Brain pericyte (primary cell): ENCODE measurements at regions not wholly inside any gene's neighbourhood (a gene's known extent, or its start where the extent isn't known, plus 50 kb on each side); places are given as distances from the start of the nearest gene placed in this dataset.

Experiments used
- DNase-seq: peaks from one replicate; pipeline ENCODE4 v3.0.0-alpha.2; 2012; ENCODE audit warnings: low read depth, low spot score

GRCh38 chr1:218677026-218677425, 331.9 kb downstream of the TGFB2 start:
- DNase-seq: no peak

- no peak for DNase-seq
Observed at GRCh38 chr1:218679391-218679790, 334.3 kb downstream of the TGFB2 start.

DNA sequence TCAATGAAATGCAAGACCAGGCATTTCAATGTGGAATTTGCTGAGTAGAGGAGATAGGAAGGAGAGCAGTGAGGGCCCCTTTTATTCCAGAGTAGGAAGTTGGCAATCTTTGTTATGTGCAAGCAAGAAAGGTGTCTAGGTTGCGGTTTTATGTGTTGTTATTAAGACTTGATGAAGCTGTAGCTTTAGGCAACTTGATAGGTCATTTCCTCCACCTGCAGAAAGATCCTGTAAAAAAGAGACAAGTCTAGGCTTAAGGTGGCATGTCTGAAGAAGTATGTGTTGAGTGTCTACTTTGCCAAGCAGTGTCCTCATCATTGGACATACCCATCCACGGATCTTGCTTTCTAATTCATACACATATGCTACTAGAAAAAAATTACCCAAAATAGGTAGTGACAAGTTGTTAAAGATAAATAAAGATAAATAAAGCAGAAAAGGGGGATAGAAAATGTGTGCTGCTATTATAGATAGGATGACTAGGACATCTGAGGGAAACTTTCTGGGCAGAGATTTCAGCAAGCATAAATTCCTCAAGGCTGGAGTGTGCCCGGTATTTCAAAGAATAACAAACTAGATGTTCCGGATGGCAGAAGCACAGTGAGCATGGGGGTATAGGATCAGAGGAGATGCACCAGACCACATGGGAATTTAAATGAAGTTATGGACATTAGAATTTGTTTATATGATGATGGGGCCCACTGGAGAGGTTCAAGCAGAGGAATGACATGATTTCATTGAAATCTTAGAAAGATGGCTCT, 335.0 kb downstream of the TGFB2 start:
- no peak for DNase-seq

GRCh38 chr1:218683242-218683641, 338.1 kb downstream of the TGFB2 start:
- DNase-seq: no peak

- no peak for DNase-seq
Observed at GRCh38 chr1:218686258-218686657, 341.1 kb downstream of the TGFB2 start.

GRCh38 chr1:218686761-218687160, 341.6 kb downstream of the TGFB2 start:
- no peak for DNase-seq

DNA sequence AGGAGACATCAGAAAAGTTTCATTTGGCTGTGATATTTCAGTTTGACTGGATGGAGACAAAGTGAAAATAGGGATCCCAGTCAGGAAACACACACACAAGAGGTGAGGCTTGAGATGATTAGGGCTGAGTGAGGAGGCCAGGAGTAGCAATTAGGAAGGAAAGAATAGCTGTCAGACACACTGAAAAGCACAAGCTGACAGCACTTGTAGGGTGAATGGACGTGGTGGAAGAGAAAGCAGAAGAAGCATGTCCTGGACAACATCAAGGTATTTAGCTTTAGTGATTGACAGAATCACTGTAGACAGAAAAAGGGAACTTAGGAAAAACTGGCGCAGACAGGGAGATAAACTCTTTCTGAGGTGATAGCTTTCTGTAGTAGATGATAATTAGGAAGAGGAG, 347.7 kb downstream of the TGFB2 start:
- DNase-seq: no peak

GRCh38 chr1:218693599-218693998, 348.5 kb downstream of the TGFB2 start:
- no peak for DNase-seq

DNA sequence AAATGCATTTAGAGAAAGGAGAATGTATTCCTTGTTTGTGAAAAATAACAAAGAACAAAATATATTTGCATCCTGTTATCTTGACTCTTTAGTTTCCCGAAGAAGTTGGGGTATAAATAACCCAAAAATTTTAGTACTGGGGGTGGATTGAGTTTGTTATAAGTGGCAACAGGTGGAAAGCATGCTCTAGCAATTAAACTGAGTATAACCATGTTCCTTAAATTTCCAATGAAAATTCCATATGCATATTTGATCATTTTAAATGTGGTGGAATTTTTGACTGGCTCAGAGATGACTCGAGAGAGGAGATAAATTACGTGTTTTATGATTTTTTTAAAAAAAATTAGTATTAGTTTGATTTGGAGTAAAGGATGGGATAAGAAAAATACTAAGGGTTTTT, 348.9 kb downstream of the TGFB2 start:
- DNase-seq: no peak

GRCh38 chr1:218694636-218695035, 349.5 kb downstream of the TGFB2 start:
- DNase-seq: no peak

GRCh38 chr1:218695525-218695924, 350.4 kb downstream of the TGFB2 start:
- DNase-seq: no peak

DNA sequence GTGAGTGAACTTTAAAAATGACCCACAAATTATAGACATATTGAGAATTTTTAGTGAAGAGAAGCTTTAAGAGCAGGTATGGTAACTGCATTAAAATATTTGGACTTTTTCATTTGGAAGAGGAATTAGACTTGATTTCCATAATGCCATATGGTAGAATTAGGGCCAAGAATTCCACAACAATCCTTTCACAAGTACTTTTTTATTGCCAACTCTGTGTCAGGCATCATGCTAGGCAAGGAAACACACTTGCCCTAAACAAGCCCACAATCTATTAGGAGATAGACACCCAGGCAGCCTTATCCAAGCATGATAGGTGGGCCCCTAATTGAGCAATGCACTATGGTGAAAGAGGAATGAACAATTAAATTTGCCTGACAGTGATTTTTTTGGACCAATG, 353.0 kb downstream of the TGFB2 start:
- no peak for DNase-seq

GRCh38 chr1:218699421-218699820, 354.3 kb downstream of the TGFB2 start:
- no peak for DNase-seq

GRCh38 chr1:218699865-218700264, 354.7 kb downstream of the TGFB2 start:
- DNase-seq: no peak

DNA sequence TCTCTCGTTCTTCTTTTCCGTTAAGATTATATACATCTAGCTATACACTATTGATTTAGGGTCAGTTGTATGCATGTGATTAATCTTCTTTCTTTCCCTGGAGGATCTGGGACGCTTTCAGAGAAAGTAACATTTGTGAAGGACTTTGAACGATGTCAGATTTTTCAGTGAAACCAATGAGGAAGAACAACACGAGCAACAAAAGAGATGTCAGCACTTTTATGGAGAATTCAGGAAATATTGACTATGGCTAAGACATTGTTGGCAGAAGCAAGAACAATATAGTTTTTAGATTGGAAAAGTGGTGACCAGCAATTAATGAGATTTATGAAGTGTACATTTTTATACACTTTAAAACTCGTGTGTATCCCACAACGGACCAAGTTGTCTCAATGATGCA, 355.5 kb downstream of the TGFB2 start:
- DNase-seq: no peak

GRCh38 chr1:218701131-218701530, 356.0 kb downstream of the TGFB2 start:
- DNase-seq: no peak

- no peak for DNase-seq
Observed at GRCh38 chr1:218702775-218703174, 357.6 kb downstream of the TGFB2 start.

- DNase-seq: no peak
Observed at GRCh38 chr1:218703836-218704235, 358.7 kb downstream of the TGFB2 start.

DNA sequence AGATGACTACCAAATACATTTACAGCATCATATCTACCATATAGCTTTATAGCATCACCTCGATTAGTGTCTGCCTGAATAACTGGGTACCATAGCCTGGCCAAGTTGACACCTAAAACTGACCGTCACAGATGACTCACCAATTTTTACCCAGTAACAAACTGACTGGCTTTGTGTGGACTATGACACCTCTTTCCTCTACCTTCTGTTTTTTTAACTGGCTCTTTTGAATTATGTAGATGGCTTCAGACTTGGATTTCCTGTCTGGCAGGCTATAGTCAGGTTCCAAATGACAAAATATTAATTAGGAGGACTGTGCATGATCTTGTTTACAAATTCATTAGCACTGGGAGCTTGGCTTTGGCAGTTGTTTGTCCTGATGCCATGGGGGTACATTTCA, 360.3 kb downstream of the TGFB2 start:
- no peak for DNase-seq

DNA sequence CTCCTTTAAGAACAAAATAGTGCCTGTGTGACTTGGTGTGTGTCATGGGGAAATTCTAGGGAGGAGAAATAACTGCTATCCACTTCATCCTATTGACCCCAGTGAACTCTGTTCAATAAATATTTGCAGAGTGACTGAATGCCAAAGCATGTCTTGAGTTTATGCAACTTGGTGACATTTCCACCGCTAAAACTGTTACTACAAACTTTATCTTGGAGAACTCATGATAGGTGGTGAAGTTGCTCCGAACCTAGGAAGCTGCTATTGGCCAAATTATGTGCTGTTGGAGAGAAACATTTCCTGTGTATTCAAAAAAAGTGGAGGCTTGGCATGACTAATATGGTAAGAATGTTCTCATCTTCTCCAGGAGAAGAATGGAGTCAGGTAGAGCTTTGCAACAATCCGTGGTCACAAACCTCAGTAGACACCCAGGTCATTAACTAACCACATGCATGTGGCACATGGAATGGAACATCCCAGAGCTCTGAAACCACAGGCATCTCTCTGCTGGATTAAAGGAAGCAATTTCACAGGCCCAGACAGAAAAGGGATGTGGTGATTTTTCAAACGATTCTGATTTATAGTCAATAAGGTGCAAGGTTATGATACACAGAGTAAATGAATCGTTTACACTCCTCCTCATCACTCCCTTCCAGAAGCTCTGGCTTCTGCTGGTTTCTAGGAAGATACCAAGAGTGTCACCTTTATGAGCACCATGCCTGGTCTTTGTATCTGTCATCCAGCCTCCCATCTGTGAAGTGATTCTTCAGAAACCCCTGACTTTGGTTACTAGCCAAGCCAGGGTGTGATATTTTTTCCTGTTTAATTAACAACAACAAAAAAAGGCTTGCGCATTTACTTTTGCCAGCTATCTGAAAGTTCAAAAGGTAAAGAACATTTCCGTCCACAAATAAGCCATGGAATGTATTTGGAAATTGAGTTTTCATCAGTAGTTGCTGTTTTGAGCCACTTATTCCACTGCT, 361.1 kb downstream of the TGFB2 start:
- DNase-seq: no peak

DNA sequence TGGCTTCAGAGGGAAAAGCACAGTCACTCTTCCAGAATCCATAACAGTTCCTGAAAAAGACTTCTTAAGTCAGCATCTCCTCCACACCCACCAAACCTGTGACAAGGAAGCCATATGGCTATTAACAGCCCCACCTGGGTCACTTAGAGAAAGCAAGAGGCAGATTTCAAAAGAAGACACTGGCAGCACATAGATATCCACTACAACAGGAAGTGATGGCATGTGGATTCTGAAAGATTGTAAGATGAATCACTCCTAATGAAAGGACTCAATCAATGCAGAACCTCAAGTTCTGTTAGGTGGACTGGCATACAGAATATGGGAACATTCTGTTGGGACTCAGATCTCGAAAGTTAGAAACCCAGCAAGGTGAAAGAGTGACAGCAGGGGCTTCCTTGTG, 365.9 kb downstream of the TGFB2 start:
- no peak for DNase-seq

GRCh38 chr1:218711884-218712674, 366.9 kb downstream of the TGFB2 start:
- no peak for DNase-seq
